ENCODE measurements at regions not wholly inside any gene's neighbourhood (a gene's known extent, or its start where the extent isn't known, plus 50 kb on each side); places are given as distances from the start of the nearest gene placed in this dataset.
A peak's percentile ranks its signal among the peaks of the same experiment; 100 is the strongest.
"Not testable (repeated sequence)": the region's sequence is repeated elsewhere in the genome, so short reads cannot be mapped to it uniquely, and the experiment has no call there.

- no peak for DNase-seq
Observed at GRCh38 chr3:95189348-95189747, 1126.5 kb downstream of the NSUN3 start.

- no peak for DNase-seq
Observed at GRCh38 chr3:95197661-95198060, 1134.8 kb downstream of the NSUN3 start.

GRCh38 chr3:95200384-95200783, 1137.5 kb downstream of the NSUN3 start:
- DNase-seq = no peak

GRCh38 chr3:95210878-95211277, 1148.0 kb downstream of the NSUN3 start:
- no peak for DNase-seq

- no peak for DNase-seq
Observed at GRCh38 chr3:95212117-95212516, 1149.3 kb downstream of the NSUN3 start.

GRCh38 chr3:95215437-95215957, 1152.6 kb downstream of the NSUN3 start:
- no peak for DNase-seq

GRCh38 chr3:95217661-95218060, 1154.8 kb downstream of the NSUN3 start:
- DNase-seq = no peak

- DNase-seq = no peak
Observed at GRCh38 chr3:95218484-95218883, 1155.6 kb downstream of the NSUN3 start.

GRCh38 chr3:95226437-95226836, 1163.6 kb downstream of the NSUN3 start:
- no peak for DNase-seq

- no peak for DNase-seq
Observed at GRCh38 chr3:95227092-95227491, 1164.2 kb downstream of the NSUN3 start.

- DNase-seq = no peak
Observed at GRCh38 chr3:95228416-95228815, 1165.6 kb downstream of the NSUN3 start.

GRCh38 chr3:95235916-95236315, 1173.1 kb downstream of the NSUN3 start:
- DNase-seq = no peak

- DNase-seq = no peak
Observed at GRCh38 chr3:95237783-95238182, 1174.9 kb downstream of the NSUN3 start.

- DNase-seq = no peak
Observed at GRCh38 chr3:95240395-95240794, 1177.5 kb downstream of the NSUN3 start.

- DNase-seq = not testable (repeated sequence)
Observed at GRCh38 chr3:95241256-95241655, 1178.4 kb downstream of the NSUN3 start.

- no peak for DNase-seq
Observed at GRCh38 chr3:95246413-95246812, 1183.6 kb downstream of the NSUN3 start.

- no peak for DNase-seq
Observed at GRCh38 chr3:95254061-95254460, 1191.2 kb downstream of the NSUN3 start.

- no peak for DNase-seq
Observed at GRCh38 chr3:95254758-95255157, 1191.9 kb downstream of the NSUN3 start.

GRCh38 chr3:95265129-95265528, 1202.3 kb downstream of the NSUN3 start:
- no peak for DNase-seq

GRCh38 chr3:95271395-95271794, 1208.5 kb downstream of the NSUN3 start:
- no peak for DNase-seq

- no peak for DNase-seq
Observed at GRCh38 chr3:95272166-95272565, 1209.3 kb downstream of the NSUN3 start.

GRCh38 chr3:95272781-95273180, 1209.9 kb downstream of the NSUN3 start:
- peak in 1 of 2 experiments; percentile 20 for DNase-seq

GRCh38 chr3:95277613-95278012, 1214.8 kb downstream of the NSUN3 start:
- DNase-seq = no peak

GRCh38 chr3:95280711-95281352, 1218.0 kb downstream of the NSUN3 start:
- no peak for DNase-seq

- DNase-seq = no peak
Observed at GRCh38 chr3:95289295-95289694, 1226.4 kb downstream of the NSUN3 start.
